ENCODE measurements at regions not wholly inside any gene's neighbourhood (a gene's known extent, or its start where the extent isn't known, plus 50 kb on each side); places are given as distances from the start of the nearest gene placed in this dataset.
"Not testable (repeated sequence)": the region's sequence is repeated elsewhere in the genome, so short reads cannot be mapped to it uniquely, and the experiment has no call there.

GRCh38 chr6:60759149-60759825, 1526.7 kb downstream of the KHDRBS2 start:
- RAD21 ChIA-PET (ENCODE audit: unreplicated experiment); POLR2A ChIA-PET; H3K4me3 ChIP-seq; DNase-seq (ENCODE audit: low read depth, low spot score); H4K20me1 ChIP-seq (ENCODE audit: control insufficient read depth, insufficient read depth); H3K27ac ChIP-seq (ENCODE audit: control insufficient read depth, insufficient read depth); H3K4me2 ChIP-seq (ENCODE audit: control insufficient read depth, insufficient read depth); intact Hi-C loops (cut with micrococcal nuclease; ENCODE audit: unreplicated experiment); SMC1A ChIA-PET (ENCODE audit: uncharacterized antibody, unreplicated experiment); CTCF ChIA-PET; H3K9me3 ChIP-seq (replicated peaks; ENCODE audit: control insufficient read depth, insufficient read depth, low read length); H3K4me1 ChIP-seq (ENCODE audit: control insufficient read depth, insufficient read depth, low read length); H2AFZ ChIP-seq (ENCODE audit: control insufficient read depth, low read depth, low read length); in situ Hi-C loops (cut with MboI); ATAC-seq; H3K36me3 ChIP-seq (ENCODE audit: control insufficient read depth in 2 of 2, insufficient read depth in 2 of 2, low read length in 1 of 2); H3K27me3 ChIP-seq (replicated peaks in 1 of 2; ENCODE audit: control insufficient read depth in 2 of 2, insufficient read depth in 2 of 2, low read length in 1 of 2); FAIRE-seq; H3K79me2 ChIP-seq (ENCODE audit: control insufficient read depth, insufficient read depth, low read length); H3K9ac ChIP-seq (ENCODE audit: control insufficient read depth, insufficient read depth, low read length); BruUV-seq (replicated peaks): not testable (repeated sequence)
- WGBS (ENCODE audit: insufficient coverage, insufficient replicate concordance, low lambda C conversion rate, missing lambda C conversion rate): 20% methylated on average over 2 of the region's 2 CpGs

GRCh38 chr6:60758725-60759124, 1527.3 kb downstream of the KHDRBS2 start:
- in situ Hi-C loops (cut with MboI); H3K79me2 ChIP-seq (ENCODE audit: control insufficient read depth, insufficient read depth, low read length); H3K4me2 ChIP-seq (ENCODE audit: control insufficient read depth, insufficient read depth); H3K36me3 ChIP-seq (ENCODE audit: control insufficient read depth in 2 of 2, insufficient read depth in 2 of 2, low read length in 1 of 2); CTCF ChIA-PET; RAD21 ChIA-PET (ENCODE audit: unreplicated experiment); H3K9ac ChIP-seq (ENCODE audit: control insufficient read depth, insufficient read depth, low read length); DNase-seq (ENCODE audit: low read depth, low spot score); H2AFZ ChIP-seq (ENCODE audit: control insufficient read depth, low read depth, low read length); BruUV-seq (replicated peaks); SMC1A ChIA-PET (ENCODE audit: uncharacterized antibody, unreplicated experiment); H3K4me1 ChIP-seq (ENCODE audit: control insufficient read depth, insufficient read depth, low read length); intact Hi-C loops (cut with micrococcal nuclease; ENCODE audit: unreplicated experiment); H4K20me1 ChIP-seq (ENCODE audit: control insufficient read depth, insufficient read depth); H3K27ac ChIP-seq (ENCODE audit: control insufficient read depth, insufficient read depth); ATAC-seq; H3K4me3 ChIP-seq; POLR2A ChIA-PET; H3K27me3 ChIP-seq (replicated peaks in 1 of 2; ENCODE audit: control insufficient read depth in 2 of 2, insufficient read depth in 2 of 2, low read length in 1 of 2); H3K9me3 ChIP-seq (replicated peaks; ENCODE audit: control insufficient read depth, insufficient read depth, low read length); FAIRE-seq: not testable (repeated sequence)
- 9% methylated on average over 6 of the region's 9 CpGs for WGBS (ENCODE audit: insufficient coverage, insufficient replicate concordance, low lambda C conversion rate, missing lambda C conversion rate)

- H3K36me3 ChIP-seq (ENCODE audit: control insufficient read depth in 2 of 2, insufficient read depth in 2 of 2, low read length in 1 of 2): no peaks in the 10 kb centered on the region
- H3K9me3 ChIP-seq (replicated peaks; ENCODE audit: control insufficient read depth, insufficient read depth, low read length): no peaks in the 10 kb centered on the region
- SMC1A ChIA-PET (ENCODE audit: uncharacterized antibody, unreplicated experiment): no interaction called here
- TF ChIP-seq GABPA (IDR thresholded peaks at IDR 0.05; ENCODE audit: low read depth) (no peak), ZBTB40 (IDR thresholded peaks at IDR 0.05; ENCODE audit: borderline replicate concordance) (no peak)
Measured at GRCh38 chr6:60754879-60755278, 1531.1 kb downstream of the KHDRBS2 start.

More at GRCh38 chr6:60754879-60755278, 1531.1 kb downstream of the KHDRBS2 start:
- Histone ChIP-seq H3K9ac (ENCODE audit: control insufficient read depth, insufficient read depth, low read length) (no peak overlapping the region), H3K79me2 (ENCODE audit: control insufficient read depth, insufficient read depth, low read length) (no peaks in the 10 kb centered on the region), H4K20me1 (ENCODE audit: control insufficient read depth, insufficient read depth) (no peaks in the 10 kb centered on the region), H2AFZ (ENCODE audit: control insufficient read depth, low read depth, low read length) (no peak overlapping the region), H3K27ac (ENCODE audit: control insufficient read depth, insufficient read depth) (no peak overlapping the region), H3K4me3 (no peak overlapping the region), H3K4me2 (ENCODE audit: control insufficient read depth, insufficient read depth) (no peak overlapping the region), H3K4me1 (ENCODE audit: control insufficient read depth, insufficient read depth, low read length) (no peaks in the 10 kb centered on the region), H3K27me3 (replicated peaks in 1 of 2; ENCODE audit: control insufficient read depth in 2 of 2, insufficient read depth in 2 of 2, low read length in 1 of 2) (no peaks in the 10 kb centered on the region)
- intact Hi-C loops (cut with micrococcal nuclease; ENCODE audit: unreplicated experiment) (no loop called here), in situ Hi-C loops (cut with MboI) (no loop called here)
- CTCF ChIA-PET: no interaction called here
- RAD21 ChIA-PET (ENCODE audit: unreplicated experiment): no interaction called here
- DNase-seq (ENCODE audit: low read depth, low spot score) (no peak), ATAC-seq (no peak), FAIRE-seq (no peak)
- no TSS peak for BruUV-seq (replicated peaks)
- POLR2A ChIA-PET: no interaction called here

Data from GM12878 (cell line).